HepG2 (cell line): ENCODE measurements at regions not wholly inside any gene's neighbourhood (a gene's known extent, or its start where the extent isn't known, plus 50 kb on each side); places are given as distances from the start of the nearest gene placed in this dataset.

ENCODE experiments used
- ATAC-seq: fragments of 200-7000 bp; cut with Tn5 transposase; 3 replicates; pipeline ENCODE4 v1.9.1; 2020; ENCODE audit warnings: mild to moderate bottlenecking, moderate library complexity
- BruUV-seq: library from RNA; stranded (reverse); fragments of 400-500 nt; replicated peaks from 2 replicates; lab custom pipeline; 2021; lab: Mats Ljungman, UMichigan
- CTCF ChIA-PET: fragments of 300-600 bp; formaldehyde crosslinking; extraction: SDS; loops from one replicate; lab custom pipeline; 2021; ENCODE audit warnings: low total read pairs, inconsistent platforms, low intra/inter-chr PET ratio; lab: Yijun Ruan, JAX
- POLR2A ChIA-PET: fragments of 350-600 bp; sonication (Branson Sonifier 250); formaldehyde crosslinking; loops from one replicate; lab custom pipeline; 2020; ENCODE audit warnings: antibody characterized with exemption, inconsistent platforms; lab: Yijun Ruan, JAX
- DNase-seq: peaks from one replicate; pipeline ENCODE4 v3.0.0-alpha.2; 2015; ENCODE audit warnings: low spot score
- FAIRE-seq: peaks from 3 replicates; lab custom pipeline; 2011; peaks lifted over from hg19 to GRCh38; lab: Jason Lieb, UNC
- H2AFZ ChIP-seq: one replicate; pipeline ENCODE4 v1.6.1; 2011; ENCODE audit warnings: low read length, inconsistent platforms
- H3K27ac ChIP-seq: fragments of 300-600 bp; 3 replicates; pipeline ENCODE4 v1.8.0; 2011; ENCODE audit warnings: mixed run types, mild to moderate bottlenecking, mixed read lengths, low read length, inconsistent platforms; ENCODE audit not compliant: insufficient read depth; ENCODE audit errors: extremely low read length
- H3K27me3 ChIP-seq, 2 experiments: fragments of 200-600 bp in 1 of 2; 2 replicates in 1 of 2; 3 replicates in 1 of 2; pipeline versions ENCODE4 v1.6.0 to v1.8.0; 2011; ENCODE audit warnings: low read length in 2 of 2, mild to moderate bottlenecking in 2 of 2, moderate library complexity in 2 of 2, inconsistent platforms in 1 of 2; ENCODE audit not compliant: insufficient read depth in 2 of 2, control insufficient read depth in 1 of 2
- H3K36me3 ChIP-seq, 2 experiments: fragments of 200-600 bp in 1 of 2; replicated peaks in 1 of 2; 2 replicates in 1 of 2; 3 replicates in 1 of 2; pipeline versions ENCODE4 v1.5.1 to v1.8.0; 2011; ENCODE audit warnings: low read length in 2 of 2, inconsistent platforms in 1 of 2; ENCODE audit not compliant: insufficient read depth in 2 of 2, control insufficient read depth in 1 of 2
- H3K4me1 ChIP-seq: 2 replicates; pipeline ENCODE4 v1.5.1; 2012; ENCODE audit warnings: low read length, inconsistent platforms; ENCODE audit not compliant: insufficient read depth
- H3K4me2 ChIP-seq: 2 replicates; pipeline ENCODE4 v1.6.0; 2011; ENCODE audit warnings: low read depth, low read length, inconsistent platforms
- H3K4me3 ChIP-seq, 3 experiments: fragments of 200-600 bp in 1 of 3; sonication (generic), shearing (Covaris generic) in 1 of 3; replicated peaks in 1 of 3; 2 replicates each; pipeline ENCODE4 v1.5.1; 2011 to 2016; ENCODE audit warnings: low read length in 3 of 3, inconsistent platforms in 2 of 3, low read depth in 2 of 3, mild to moderate bottlenecking in 2 of 3, control low read depth in 1 of 3, mixed read lengths in 1 of 3; ENCODE audit not compliant: insufficient read depth in 1 of 3
- H3K79me2 ChIP-seq: one replicate; pipeline ENCODE4 v1.6.1; 2011; ENCODE audit warnings: low read length, inconsistent platforms; ENCODE audit not compliant: insufficient read depth
- H3K9ac ChIP-seq: 2 replicates; pipeline ENCODE4 v1.6.0; 2011; ENCODE audit warnings: mild to moderate bottlenecking, low read depth, low read length, inconsistent platforms; ENCODE audit not compliant: insufficient read depth
- H3K9me3 ChIP-seq: 2 replicates; pipeline ENCODE4 v1.5.1; 2012; ENCODE audit warnings: mild to moderate bottlenecking, low read length
- H4K20me1 ChIP-seq: 2 replicates; pipeline ENCODE4 v1.6.0; 2011; ENCODE audit warnings: inconsistent platforms, mild to moderate bottlenecking, low read length, moderate library complexity; ENCODE audit not compliant: insufficient read depth
- CEBPZ ChIP-seq: IDR thresholded peaks from 2 replicates; pipeline ENCODE4 v1.6.1; 2012; ENCODE audit warnings: low read length, improper control_type of control experiment
- CSRNP2 ChIP-seq: sonication (generic); formaldehyde crosslinking; conservative IDR thresholded peaks from 2 replicates; pipeline ENCODE4 v1.8.0; 2022; ENCODE audit warnings: low read depth, missing genetic modification reagents
- GMEB2 ChIP-seq: IDR thresholded peaks from 2 replicates; pipeline ENCODE4 v1.6.1; 2016; ENCODE audit warnings: missing biosample characterization, missing genetic modification reagents, low read depth
- IKZF4 ChIP-seq: sonication (generic); formaldehyde crosslinking; IDR thresholded peaks from 2 replicates; pipeline ENCODE4 v1.5.1; 2020; ENCODE audit warnings: borderline replicate concordance, mild to moderate bottlenecking, low read depth, missing genetic modification reagents; ENCODE audit errors: not compliant biosample characterization
- KAT8 ChIP-seq: IDR thresholded peaks from 2 replicates; pipeline ENCODE4 v1.6.1; 2016; ENCODE audit warnings: missing genetic modification reagents, missing compliant biosample characterization
- KDM4B ChIP-seq: sonication (generic); formaldehyde crosslinking; IDR thresholded peaks from 2 replicates; pipeline ENCODE4 v1.4.0; 2020; ENCODE audit warnings: missing genetic modification reagents
- NONO ChIP-seq, 2 experiments: fragments of 450-650 bp in 1 of 2; sonication (generic) in 1 of 2; formaldehyde crosslinking in 1 of 2; IDR thresholded peaks in 1 of 2; conservative IDR thresholded peaks in 1 of 2; 2 replicates each; pipeline versions ENCODE4 v1.6.1 to v1.8.0; 2017 to 2022; ENCODE audit warnings: mild to moderate bottlenecking in 1 of 2, missing genetic modification reagents in 1 of 2, moderate library complexity in 1 of 2
- ZFP37 ChIP-seq: sonication (generic); formaldehyde crosslinking; IDR thresholded peaks from 2 replicates; pipeline ENCODE4 v1.4.0; 2020; ENCODE audit warnings: missing genetic modification reagents, borderline replicate concordance
- ZNF224 ChIP-seq: sonication (generic); formaldehyde crosslinking; IDR thresholded peaks from 2 replicates; pipeline ENCODE4 v1.5.0; 2020; ENCODE audit warnings: mild to moderate bottlenecking, missing genetic modification reagents
- ZNF556 ChIP-seq: sonication (generic); formaldehyde crosslinking; IDR thresholded peaks from 2 replicates; pipeline ENCODE4 v1.4.0; 2020; ENCODE audit warnings: mild to moderate bottlenecking, missing genetic modification reagents, borderline replicate concordance
- ZSCAN31 ChIP-seq: sonication (generic); formaldehyde crosslinking; IDR thresholded peaks from 2 replicates; pipeline ENCODE4 v1.5.0; 2020; ENCODE audit warnings: low read depth, mild to moderate bottlenecking, missing genetic modification reagents
- WGBS: methylation state at CpG from one replicate; pipeline ENCODE4 v1.1.6; 2017; ENCODE audit warnings: low lambda C conversion rate; 5-methylcytosine and 5-hydroxymethylcytosine counted together
- in situ Hi-C: cut with HindIII; loops from 2 replicates; pipeline ENCODE4 v1.10.0; 2017; ENCODE audit warnings: low pct_unique_long_range_greater_than_20kb; ENCODE audit not compliant: extremely low pct_ligation_motif_present
- intact Hi-C: fragments of 100-400 bp; cut with micrococcal nuclease; formaldehyde crosslinking; loops from one replicate; pipeline ENCODE4 v1.10.0; 2022; ENCODE audit not compliant: unreplicated experiment

GRCh38 chr2:8389431-8390108 is 292.3 kb upstream of the ID2 start:
- no peak overlapping the region for H3K27ac ChIP-seq
- ATAC-seq (no peak), DNase-seq (no peak), FAIRE-seq (no peak)
- no peaks in the 10 kb centered on the region for H3K79me2 ChIP-seq
- H3K27me3 ChIP-seq: peaks cover 0 to 11% of the 10 kb centered on the region in 2 experiments; a peak in 2 of 5 replicates
- H3K4me2 ChIP-seq: no peak overlapping the region
- H4K20me1 ChIP-seq: no peaks in the 10 kb centered on the region
- intact Hi-C loops (no loop called here), in situ Hi-C loops (no loop called here)
- ChIA-PET CTCF (no interaction called here), POLR2A (no interaction called here)
- WGBS: 19% methylated on average over 4 of the region's 4 CpGs
- no peak overlapping the region for H2AFZ ChIP-seq
- no peak overlapping the region for H3K9ac ChIP-seq
- no peak overlapping the region for H3K4me3 ChIP-seq
- peaks cover 4% of the 10 kb centered on the region; the same call in 1 of the 2 replicates for H3K9me3 ChIP-seq
- no peaks in the 10 kb centered on the region for H3K36me3 ChIP-seq
- TF ChIP-seq ZNF224 (no peak), ZNF556 (no peak), CEBPZ (no peak), KAT8 (CRISPR knock-in tag) (no peak), CSRNP2 (CRISPR knock-in tag) (no peak), ZFP37 (no peak), IKZF4 (no peak), NONO (IDR thresholded peaks at IDR 0.05) (no peak), NONO (CRISPR knock-in tag; conservative IDR thresholded peaks at IDR 0.05) (no peak), KDM4B (no peak), ZSCAN31 (CRISPR knock-in tag) (no peak), GMEB2 (CRISPR knock-in tag) (no peak)
- BruUV-seq: no TSS peak
- peaks cover 7% of the 10 kb centered on the region; the same call in 1 of the 2 replicates for H3K4me1 ChIP-seq
